PFSK-1 (cell line): ENCODE measurements at regions not wholly inside any gene's neighbourhood (a gene's known extent, or its start where the extent isn't known, plus 50 kb on each side); places are given as distances from the start of the nearest gene placed in this dataset.

Experiments used
- FOXP2 ChIP-seq: optimal IDR thresholded peaks from 2 replicates; pipeline ENCODE3; 2011; ENCODE audit warnings: borderline replicate concordance, control low read depth, inconsistent platforms; ENCODE audit not compliant: insufficient read depth; ENCODE audit errors: extremely low read length, extremely low read depth
- POLR2AphosphoS5 ChIP-seq: IDR thresholded peaks from 2 replicates; pipeline ENCODE4 v1.6.1; 2012; ENCODE audit warnings: low read depth, mild to moderate bottlenecking, control low read depth, low read length, moderate library complexity
- SIN3A ChIP-seq: IDR thresholded peaks from 2 replicates; pipeline ENCODE4 v1.6.1; 2012; ENCODE audit warnings: mild to moderate bottlenecking, low read length, moderate library complexity, borderline replicate concordance; ENCODE audit not compliant: insufficient read depth
- TAF1 ChIP-seq: IDR thresholded peaks from 2 replicates; pipeline ENCODE4 v1.6.1; 2012; ENCODE audit warnings: low read length, control low read depth, borderline replicate concordance; ENCODE audit not compliant: insufficient read depth
- TF ChIP-seq, protein P1 (sequence below), 2 experiments: IDR thresholded peaks; 2 replicates each; pipeline versions ENCODE4 v1.6.1 to v1.8.0; 2011 to 2012; ENCODE audit warnings: low read depth in 2 of 2, low read length in 2 of 2, control low read depth in 1 of 2, inconsistent platforms in 1 of 2, mild to moderate bottlenecking in 1 of 2, moderate library complexity in 1 of 2; ENCODE audit not compliant: insufficient read depth in 1 of 2

DNA sequence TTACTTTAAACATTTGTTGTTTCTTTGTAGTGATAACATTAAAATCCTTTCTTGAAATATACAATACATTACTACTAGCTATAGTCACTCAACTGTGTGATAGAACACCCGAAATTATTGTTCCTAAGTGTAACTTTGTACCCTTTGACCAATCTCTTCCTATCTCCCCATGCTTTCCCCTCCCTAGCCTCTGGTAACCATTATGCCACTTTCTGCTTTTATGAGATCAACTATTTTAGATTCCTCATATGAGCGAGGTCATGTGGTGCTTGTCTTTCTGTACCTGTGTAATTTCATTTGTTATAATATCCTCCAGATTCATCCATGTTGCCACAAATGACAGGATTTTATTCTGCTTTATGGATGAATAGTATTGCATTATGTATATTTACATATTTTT lies 629.0 kb downstream of the USP25 start:
- TF ChIP-seq SIN3A (no peak), TAF1 (no peak), POLR2AphosphoS5 (no peak), FOXP2 (no peak)
- TF ChIP-seq, protein P1, sequence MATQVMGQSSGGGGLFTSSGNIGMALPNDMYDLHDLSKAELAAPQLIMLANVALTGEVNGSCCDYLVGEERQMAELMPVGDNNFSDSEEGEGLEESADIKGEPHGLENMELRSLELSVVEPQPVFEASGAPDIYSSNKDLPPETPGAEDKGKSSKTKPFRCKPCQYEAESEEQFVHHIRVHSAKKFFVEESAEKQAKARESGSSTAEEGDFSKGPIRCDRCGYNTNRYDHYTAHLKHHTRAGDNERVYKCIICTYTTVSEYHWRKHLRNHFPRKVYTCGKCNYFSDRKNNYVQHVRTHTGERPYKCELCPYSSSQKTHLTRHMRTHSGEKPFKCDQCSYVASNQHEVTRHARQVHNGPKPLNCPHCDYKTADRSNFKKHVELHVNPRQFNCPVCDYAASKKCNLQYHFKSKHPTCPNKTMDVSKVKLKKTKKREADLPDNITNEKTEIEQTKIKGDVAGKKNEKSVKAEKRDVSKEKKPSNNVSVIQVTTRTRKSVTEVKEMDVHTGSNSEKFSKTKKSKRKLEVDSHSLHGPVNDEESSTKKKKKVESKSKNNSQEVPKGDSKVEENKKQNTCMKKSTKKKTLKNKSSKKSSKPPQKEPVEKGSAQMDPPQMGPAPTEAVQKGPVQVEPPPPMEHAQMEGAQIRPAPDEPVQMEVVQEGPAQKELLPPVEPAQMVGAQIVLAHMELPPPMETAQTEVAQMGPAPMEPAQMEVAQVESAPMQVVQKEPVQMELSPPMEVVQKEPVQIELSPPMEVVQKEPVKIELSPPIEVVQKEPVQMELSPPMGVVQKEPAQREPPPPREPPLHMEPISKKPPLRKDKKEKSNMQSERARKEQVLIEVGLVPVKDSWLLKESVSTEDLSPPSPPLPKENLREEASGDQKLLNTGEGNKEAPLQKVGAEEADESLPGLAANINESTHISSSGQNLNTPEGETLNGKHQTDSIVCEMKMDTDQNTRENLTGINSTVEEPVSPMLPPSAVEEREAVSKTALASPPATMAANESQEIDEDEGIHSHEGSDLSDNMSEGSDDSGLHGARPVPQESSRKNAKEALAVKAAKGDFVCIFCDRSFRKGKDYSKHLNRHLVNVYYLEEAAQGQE (IDR thresholded peaks at IDR 0.05; ENCODE audit: insufficient read depth in 1 of 2, low read depth in 2 of 2, low read length in 2 of 2) = no peak

DNA sequence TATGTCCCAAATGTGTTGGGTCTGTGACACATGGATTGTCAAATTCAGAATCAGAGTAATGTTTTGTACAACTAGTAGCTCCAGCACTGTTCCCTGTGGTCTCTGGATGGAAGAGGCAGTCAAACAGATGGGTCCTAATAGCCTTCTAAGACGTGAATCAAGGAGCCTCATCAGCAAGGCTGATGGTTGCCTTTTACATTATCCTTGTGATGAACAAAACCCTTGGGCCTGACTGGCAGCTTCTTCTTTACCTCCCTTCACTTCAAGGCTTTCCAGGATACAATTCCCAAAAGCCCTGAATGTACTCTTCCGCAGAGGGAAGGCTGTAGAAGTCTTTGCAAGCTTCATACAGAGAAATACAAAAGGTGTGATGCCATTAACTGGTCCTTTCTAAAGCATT lies 633.3 kb downstream of the USP25 start:
- no peak for TF ChIP-seq POLR2AphosphoS5
- no peak for TF ChIP-seq TAF1
- no peak for TF ChIP-seq FOXP2
- TF ChIP-seq, protein P1 (IDR thresholded peaks at IDR 0.05; ENCODE audit: insufficient read depth in 1 of 2, low read depth in 2 of 2, low read length in 2 of 2) = no peak
- TF ChIP-seq SIN3A = no peak

DNA sequence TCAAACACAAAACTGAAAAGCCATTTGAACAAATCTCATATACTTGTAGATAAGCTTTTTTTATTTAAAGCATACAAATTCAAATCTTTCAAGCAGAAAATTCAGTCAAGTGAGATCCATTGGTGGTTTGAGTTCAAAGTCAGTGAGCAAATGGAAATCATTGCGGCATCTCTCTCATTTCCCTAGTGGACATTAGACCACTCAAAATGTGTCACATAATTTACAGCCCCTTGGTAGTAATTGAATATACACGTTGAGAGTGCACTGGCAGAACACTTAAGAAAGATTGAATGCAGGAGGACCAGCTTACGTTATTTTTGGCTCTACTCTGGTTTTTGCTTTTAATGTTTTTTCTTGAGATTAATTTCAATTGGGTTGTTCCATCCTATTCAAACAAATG lies 633.7 kb downstream of the USP25 start:
- TF ChIP-seq FOXP2 (no peak), SIN3A (no peak), POLR2AphosphoS5 (no peak)

DNA sequence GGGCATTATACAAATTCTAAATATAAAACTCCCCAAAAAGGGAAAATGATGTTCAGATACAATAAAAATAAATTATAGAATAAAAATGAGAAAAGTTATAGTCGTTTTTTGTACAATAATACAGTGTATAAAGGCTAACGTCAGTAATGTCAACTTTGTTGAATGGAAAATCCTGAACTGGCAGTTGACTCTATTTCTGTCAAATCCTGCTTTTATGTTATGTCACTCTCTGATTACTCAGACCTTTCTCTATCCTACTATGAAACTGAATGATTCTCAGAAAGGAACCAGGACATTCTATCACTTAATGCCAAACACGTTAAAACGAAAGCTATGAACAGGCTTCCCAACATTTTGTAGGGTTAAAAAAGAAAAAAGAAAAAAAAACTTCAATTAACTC lies 636.4 kb downstream of the USP25 start:
- no peak for TF ChIP-seq TAF1
- no peak for TF ChIP-seq SIN3A
- TF ChIP-seq, protein P1 (IDR thresholded peaks at IDR 0.05; ENCODE audit: insufficient read depth in 1 of 2, low read depth in 2 of 2, low read length in 2 of 2) = no peak
- no peak for TF ChIP-seq FOXP2
- TF ChIP-seq POLR2AphosphoS5 = no peak

DNA sequence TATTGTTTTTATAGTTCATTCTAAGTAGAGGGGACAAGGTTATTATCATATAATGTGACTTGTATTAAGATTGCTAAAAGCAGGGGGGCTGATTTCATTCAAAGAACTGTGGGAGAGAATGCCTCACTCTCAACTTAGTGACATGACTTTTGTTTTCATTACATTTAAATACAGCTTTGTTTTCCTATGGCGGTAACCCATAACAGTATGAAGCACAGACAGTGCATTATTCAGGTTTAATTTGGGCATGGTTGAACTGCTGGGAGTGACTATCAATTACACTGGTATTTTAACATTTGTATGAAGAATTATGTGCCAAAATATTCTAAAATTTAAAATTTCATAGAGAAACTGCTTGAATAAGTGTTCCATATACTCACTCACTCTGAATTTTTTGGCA lies 637.3 kb downstream of the USP25 start:
- no peak for TF ChIP-seq TAF1
- TF ChIP-seq FOXP2 = no peak

DNA sequence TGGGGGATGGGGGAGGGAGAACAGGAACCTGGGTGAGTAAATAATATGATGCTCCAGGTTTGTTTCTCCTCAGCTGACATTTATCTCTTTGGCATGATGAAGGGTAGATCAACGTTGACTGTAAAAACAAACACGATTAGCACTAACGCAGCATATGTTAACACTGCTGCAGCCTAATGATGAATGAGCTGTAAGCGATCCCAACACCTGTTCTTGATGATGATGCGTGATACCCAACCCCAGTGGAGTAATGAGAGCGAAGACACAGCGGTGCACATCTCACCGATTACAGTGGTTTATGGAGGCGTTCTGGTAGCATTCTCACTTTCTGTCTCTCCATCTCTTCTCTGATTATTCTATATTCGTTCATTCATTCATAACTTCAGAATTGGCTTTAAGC lies 640.4 kb downstream of the USP25 start:
- TF ChIP-seq POLR2AphosphoS5 (no peak), FOXP2 (no peak), SIN3A (no peak), TAF1 (no peak)
- TF ChIP-seq, protein P1 (IDR thresholded peaks at IDR 0.05; ENCODE audit: insufficient read depth in 1 of 2, low read depth in 2 of 2, low read length in 2 of 2) = no peak
